HEK293T (cell line): ENCODE measurements at regions not wholly inside any gene's neighbourhood (a gene's known extent, or its start where the extent isn't known, plus 50 kb on each side); places are given as distances from the start of the nearest gene placed in this dataset.
"Not testable (repeated sequence)": the region's sequence is repeated elsewhere in the genome, so short reads cannot be mapped to it uniquely, and the experiment has no call there.

Experiments used
- CTCF ChIA-PET: fragments of 350-600 bp; formaldehyde crosslinking; extraction: SDS; loops from one replicate; lab custom pipeline; 2021; ENCODE audit warnings: antibody characterized with exemption, inconsistent platforms; lab: Yijun Ruan, JAX
- POLR2A ChIA-PET: fragments of 350-600 bp; formaldehyde crosslinking; extraction: SDS; loops from one replicate; lab custom pipeline; 2020; ENCODE audit warnings: antibody characterized with exemption, inconsistent platforms; lab: Yijun Ruan, JAX
- DNase-seq: peaks from one replicate; pipeline ENCODE4 v3.0.0; 2012; ENCODE audit warnings: mixed read lengths; ENCODE audit errors: extremely low spot score
- ARNT ChIP-seq: fragments of 450-650 bp; IDR thresholded peaks from 2 replicates; pipeline ENCODE4 v1.6.1; 2017; ENCODE audit warnings: mild to moderate bottlenecking
- BHLHE40 ChIP-seq: fragments of 450-650 bp; IDR thresholded peaks from 2 replicates; pipeline ENCODE4 v1.6.1; 2016; ENCODE audit warnings: mild to moderate bottlenecking, moderate library complexity, borderline replicate concordance
- CTBP1 ChIP-seq: fragments of 450-650 bp; IDR thresholded peaks from 2 replicates; pipeline ENCODE4 v1.6.1; 2016; ENCODE audit warnings: borderline replicate concordance
- ELF4 ChIP-seq: fragments of 450-650 bp; IDR thresholded peaks from 2 replicates; pipeline ENCODE4 v1.6.1; 2017; ENCODE audit warnings: antibody characterized with exemption
- FOXA1 ChIP-seq: fragments of 450-650 bp; IDR thresholded peaks from 2 replicates; pipeline ENCODE4 v1.6.1; 2016; ENCODE audit warnings: mild to moderate bottlenecking
- FOXK2 ChIP-seq: fragments of 450-650 bp; IDR thresholded peaks from 2 replicates; pipeline ENCODE4 v1.6.1; 2016; ENCODE audit warnings: mild to moderate bottlenecking
- FOXM1 ChIP-seq: fragments of 450-650 bp; IDR thresholded peaks from 2 replicates; pipeline ENCODE4 v1.6.1; 2017; ENCODE audit warnings: mild to moderate bottlenecking, borderline replicate concordance
- HDGF ChIP-seq: fragments of 450-650 bp; IDR thresholded peaks from 2 replicates; pipeline ENCODE4 v1.6.1; 2017; ENCODE audit warnings: antibody characterized with exemption, borderline replicate concordance
- L3MBTL2 ChIP-seq: fragments of 450-650 bp; conservative IDR thresholded peaks from 2 replicates; pipeline ENCODE4 v1.6.1; 2016; ENCODE audit warnings: mild to moderate bottlenecking
- LEF1 ChIP-seq: fragments of 450-650 bp; IDR thresholded peaks from 2 replicates; pipeline ENCODE4 v1.6.1; 2017; ENCODE audit warnings: mild to moderate bottlenecking, borderline replicate concordance
- NFRKB ChIP-seq: fragments of 450-650 bp; IDR thresholded peaks from 2 replicates; pipeline ENCODE4 v1.6.1; 2016; ENCODE audit warnings: mild to moderate bottlenecking, moderate library complexity
- PKNOX1 ChIP-seq: fragments of 450-650 bp; IDR thresholded peaks from 2 replicates; pipeline ENCODE4 v1.6.1; 2016
- SP1 ChIP-seq: fragments of 450-650 bp; IDR thresholded peaks from 2 replicates; pipeline ENCODE4 v1.6.1; 2017
- SUZ12 ChIP-seq: fragments of 450-650 bp; IDR thresholded peaks from 2 replicates; pipeline ENCODE4 v1.6.1; 2016; ENCODE audit warnings: mild to moderate bottlenecking
- TARDBP ChIP-seq: fragments of 450-650 bp; IDR thresholded peaks from 2 replicates; pipeline ENCODE4 v1.6.1; 2016
- ZNF384 ChIP-seq: fragments of 450-650 bp; IDR thresholded peaks from 2 replicates; pipeline ENCODE4 v1.6.1; 2016

- TF ChIP-seq HDGF, result no peak
- TF ChIP-seq LEF1, result no peak
- no peak for TF ChIP-seq SUZ12
- TF ChIP-seq PKNOX1, result no peak
- no peak for TF ChIP-seq FOXM1
- no peak for TF ChIP-seq NFRKB
- TF ChIP-seq TARDBP, result no peak
- no peak for TF ChIP-seq BHLHE40
- TF ChIP-seq FOXA1, result no peak
- POLR2A ChIA-PET, result no interaction called here
- CTCF ChIA-PET, result interaction anchor here (0.7 to 2.0 kb wide), 2 partner anchors 11 to 14 kb away, joined by 3 to 4 read pairs; no protein-coding TSS in a partner anchor
- DNase-seq, result no peak
Observed at GRCh38 chr13:74273581-74273980, 139.4 kb upstream of the KLF12 start.

- ChIA-PET CTCF (interaction anchor here (0.7 to 2.0 kb wide), 2 partner anchors 10 to 14 kb away, joined by 3 to 4 read pairs; no protein-coding TSS in a partner anchor), POLR2A (no interaction called here)
- TF ChIP-seq BHLHE40 (no peak), L3MBTL2 (no peak)
- DNase-seq, result no peak
Observed at GRCh38 chr13:74272826-74273225, 138.6 kb upstream of the KLF12 start.

GRCh38 chr13:74270018-74270417 is 135.8 kb upstream of the KLF12 start:
- TF ChIP-seq ELF4 (no peak), ZNF384 (no peak), HDGF (no peak), SUZ12 (no peak), FOXA1 (no peak), TARDBP (no peak), PKNOX1 (no peak), SP1 (no peak), BHLHE40 (no peak), L3MBTL2 (no peak), NFRKB (no peak), LEF1 (no peak), FOXK2 (no peak), CTBP1 (no peak), ARNT (no peak), FOXM1 (no peak)
- no peak for DNase-seq
- ChIA-PET CTCF (interaction anchor here (1.7 kb wide), 1 partner anchor 18 kb away, joined by 4 read pairs; no protein-coding TSS in a partner anchor), POLR2A (no interaction called here)

GRCh38 chr13:74266861-74267260 is 132.7 kb upstream of the KLF12 start:
- no peak for TF ChIP-seq TARDBP
- TF ChIP-seq PKNOX1, result no peak
- no peak for TF ChIP-seq L3MBTL2
- TF ChIP-seq LEF1, result no peak
- no peak for TF ChIP-seq CTBP1
- no peak for TF ChIP-seq SUZ12
- TF ChIP-seq FOXM1, result no peak
- TF ChIP-seq SP1, result no peak
- no peak for TF ChIP-seq ELF4
- DNase-seq, result no peak
- ChIA-PET CTCF (no interaction called here), POLR2A (no interaction called here)

- ChIA-PET POLR2A (no interaction called here), CTCF (no interaction called here)
- DNase-seq, result no peak
- TF ChIP-seq PKNOX1 (no peak), CTBP1 (no peak), LEF1 (no peak), ZNF384 (no peak)
Observed at GRCh38 chr13:74266309-74266708, 132.1 kb upstream of the KLF12 start.

- TF ChIP-seq FOXK2, result no peak
- TF ChIP-seq NFRKB, result no peak
- TF ChIP-seq L3MBTL2, result no peak
- TF ChIP-seq HDGF, result no peak
- ChIA-PET CTCF (no interaction called here), POLR2A (no interaction called here)
- DNase-seq, result no peak
Observed at GRCh38 chr13:74264333-74264732, 130.1 kb upstream of the KLF12 start.

GRCh38 chr13:74260420-74260819 is 126.2 kb upstream of the KLF12 start:
- CTCF ChIA-PET, DNase-seq, POLR2A ChIA-PET: not testable (repeated sequence)
